ENCODE measurements at regions not wholly inside any gene's neighbourhood (a gene's known extent, or its start where the extent isn't known, plus 50 kb on each side); places are given as distances from the start of the nearest gene placed in this dataset.

- TF ChIP-seq CTCF (conservative IDR thresholded peaks at IDR 0.05) (no peak), ZFX (IDR thresholded peaks at IDR 0.05) (no peak)
These were observed 512.6 kb upstream of the ZFHX3 start for GRCh38 chr16:73560497-73560896.

Data from C4-2B (cell line).